ENCODE measurements at regions not wholly inside any gene's neighbourhood (a gene's known extent, or its start where the extent isn't known, plus 50 kb on each side); places are given as distances from the start of the nearest gene placed in this dataset.

- ATAC-seq (no peak), DNase-seq (no peak)
- H3K27me3 ChIP-seq: no peaks in the 10 kb centered on the region
- peaks cover 0 to 13% (median 0%) of the 10 kb centered on the region in 11 donors for H3K9me3 ChIP-seq
- peak overlapping the region in 3 of 10 donors; percentile 10 to 20 (median 20) for H3K4me3 ChIP-seq
- 43 to 53% methylated on average over 2 of the region's 2 CpGs for WGBS, 2 donors
- intact Hi-C loops (cut with DNase I): no loop called here
- no peaks in the 10 kb centered on the region for H3K36me3 ChIP-seq
- H3K27ac ChIP-seq: no peak overlapping the region
- no peaks in the 10 kb centered on the region for H3K4me1 ChIP-seq
- TF ChIP-seq CTCF (IDR thresholded peaks at IDR 0.05): no peak
Measured at GRCh38 chr13:67353941-67354340, 123.8 kb upstream of the PCDH9 start.

DNA sequence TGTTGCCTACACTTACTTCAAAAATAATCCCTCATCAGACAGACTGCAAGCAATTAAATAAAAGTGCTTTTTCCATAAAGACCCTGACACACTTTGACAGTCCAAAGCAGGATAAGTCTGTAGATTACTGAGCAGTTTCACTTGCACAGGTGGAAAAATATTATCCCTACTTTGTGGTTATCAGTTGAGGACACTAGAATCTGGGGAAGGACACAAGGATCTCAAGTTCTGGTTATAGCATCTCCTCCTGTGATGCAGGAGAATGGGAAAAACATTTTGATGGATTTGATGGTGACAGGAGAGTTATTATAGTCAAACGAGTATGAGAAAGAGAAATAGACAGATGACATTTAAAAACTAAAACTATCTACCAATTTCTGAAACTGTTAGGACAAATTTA lies 122.9 kb upstream of the PCDH9 start:
- Histone ChIP-seq H3K27me3 (no peaks in the 10 kb centered on the region), H3K27ac (no peak overlapping the region), H3K36me3 (no peaks in the 10 kb centered on the region), H3K4me1 (no peaks in the 10 kb centered on the region), H3K9me3 (peaks cover 0 to 13% (median 0%) of the 10 kb centered on the region in 11 donors), H3K4me3 (no peak overlapping the region)
- intact Hi-C loops (cut with DNase I): no loop called here
- WGBS, 2 donors: 46 to 52% methylated on average over 1 of the region's 1 CpG
- TF ChIP-seq CTCF (IDR thresholded peaks at IDR 0.05): no peak
- no peak for DNase-seq
- no peak for ATAC-seq

DNA sequence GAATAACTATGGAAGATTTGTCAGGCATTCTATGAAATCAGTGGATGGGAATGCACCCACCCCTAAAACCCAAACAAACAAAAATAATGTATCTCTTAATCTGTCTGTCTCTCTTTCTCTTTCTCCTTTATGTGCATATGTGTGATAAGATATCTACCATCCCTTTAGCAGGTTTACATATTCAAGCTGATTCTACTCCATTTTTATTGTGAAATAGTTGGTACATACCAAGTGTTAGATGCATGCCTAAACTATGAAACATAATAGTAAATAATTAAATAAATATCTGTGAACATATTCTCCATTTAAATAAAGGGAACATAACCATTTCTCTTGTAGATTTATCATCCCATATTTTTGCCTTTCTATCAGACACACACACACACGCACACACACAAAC lies 121.8 kb upstream of the PCDH9 start:
- TF ChIP-seq CTCF (IDR thresholded peaks at IDR 0.05): no peak
- Histone ChIP-seq H3K4me3 (no peak overlapping the region), H3K27me3 (no peaks in the 10 kb centered on the region), H3K36me3 (no peaks in the 10 kb centered on the region), H3K4me1 (no peaks in the 10 kb centered on the region), H3K27ac (no peak overlapping the region), H3K9me3 (peaks cover 0 to 13% (median 0%) of the 10 kb centered on the region in 11 donors)
- ATAC-seq: no peak
- intact Hi-C loops (cut with DNase I): no loop called here
- 90 to 93% methylated on average over 1 of the region's 1 CpG for WGBS, 2 donors
- no peak for DNase-seq

DNA sequence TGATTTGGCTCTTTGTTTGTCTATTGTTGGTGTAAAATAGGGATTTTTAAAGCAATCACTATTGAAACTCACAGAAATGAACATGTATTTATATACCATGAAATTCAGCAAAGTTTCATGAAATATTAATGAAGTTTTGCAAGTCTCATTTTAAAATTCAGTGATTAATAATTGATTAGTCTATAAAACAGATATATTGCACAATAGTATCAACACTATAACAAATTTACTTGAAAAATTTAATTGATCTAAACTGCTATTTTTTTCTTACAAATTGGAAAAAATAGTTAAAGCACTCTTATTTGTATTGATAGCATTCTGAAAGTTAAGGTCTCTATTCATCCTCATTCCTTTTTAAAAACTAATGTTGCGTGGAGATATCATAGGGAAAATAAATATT lies 121.0 kb upstream of the PCDH9 start:
- H3K27me3 ChIP-seq: no peaks in the 10 kb centered on the region
- 92 to 96% methylated on average over 1 of the region's 1 CpG for WGBS, 2 donors
- peaks cover 0 to 13% (median 0%) of the 10 kb centered on the region in 11 donors for H3K9me3 ChIP-seq
- DNase-seq (no peak), ATAC-seq (no peak)
- intact Hi-C loops (cut with DNase I): no loop called here
- H3K4me3 ChIP-seq: no peak overlapping the region
- H3K27ac ChIP-seq: no peak overlapping the region
- H3K4me1 ChIP-seq: no peaks in the 10 kb centered on the region
- TF ChIP-seq CTCF (IDR thresholded peaks at IDR 0.05): no peak
- H3K36me3 ChIP-seq: no peaks in the 10 kb centered on the region

All from heart right ventricle (tissue), 16 donors.